CD14-positive monocyte (primary cell): ENCODE measurements at regions not wholly inside any gene's neighbourhood (a gene's known extent, or its start where the extent isn't known, plus 50 kb on each side); places are given as distances from the start of the nearest gene placed in this dataset.

ENCODE experiments used
- DNase-seq, 3 donors: peaks; one replicate each; pipeline ENCODE4 v3.0.0-alpha.2; 2011 to 2022
- H2AFZ ChIP-seq: 2 replicates; pipeline ENCODE4 v1.6.0; 2012; ENCODE audit warnings: mild to moderate bottlenecking, low read depth, low read length, inconsistent platforms; ENCODE audit not compliant: insufficient read depth, poor library complexity, severe bottlenecking
- H3K27ac ChIP-seq, 2 donors: 1 replicate in 1 of 2; 2 replicates in 1 of 2; pipeline ENCODE4 v1.5.1; 2012 to 2013; ENCODE audit warnings: low read length in 2 of 2, control low read depth in 1 of 2, inconsistent platforms in 1 of 2, low read depth in 1 of 2, mild to moderate bottlenecking in 1 of 2
- H3K27me3 ChIP-seq, 2 donors: one replicate each; pipeline versions ENCODE4 v1.6.0 to v1.6.1; 2011 to 2013; ENCODE audit warnings: low read length in 2 of 2; ENCODE audit not compliant: control insufficient read depth in 2 of 2, insufficient read depth in 2 of 2
- H3K36me3 ChIP-seq, 2 donors: replicated peaks in 1 of 2; 1 replicate in 1 of 2; 2 replicates in 1 of 2; pipeline versions ENCODE4 v1.5.1 to v1.6.1; 2012 to 2013; ENCODE audit warnings: low read length in 2 of 2, control low read depth in 1 of 2, inconsistent platforms in 1 of 2, mild to moderate bottlenecking in 1 of 2; ENCODE audit not compliant: insufficient read depth in 2 of 2, control insufficient read depth in 1 of 2
- H3K4me1 ChIP-seq, 2 donors: 1 replicate in 1 of 2; 2 replicates in 1 of 2; pipeline versions ENCODE4 v1.5.1 to v1.6.1; 2012 to 2013; ENCODE audit warnings: low read length in 2 of 2, control low read depth in 1 of 2, inconsistent platforms in 1 of 2, mild to moderate bottlenecking in 1 of 2, moderate library complexity in 1 of 2; ENCODE audit not compliant: insufficient read depth in 2 of 2, control insufficient read depth in 1 of 2
- H3K4me2 ChIP-seq: replicated peaks from 2 replicates; pipeline ENCODE3; 2012; ENCODE audit warnings: low read length, moderate library complexity, mild to moderate bottlenecking; ENCODE audit not compliant: poor library complexity, severe bottlenecking; ENCODE audit errors: extremely low read depth
- H3K4me3 ChIP-seq, 3 experiments: fragments of 200-600 bp in 1 of 3; sonication (generic) in 1 of 3; replicated peaks in 1 of 3; 1 replicate in 2 of 3; 2 replicates in 1 of 3; pipeline ENCODE4 v1.5.1; 2011 to 2013; ENCODE audit warnings: low read length in 3 of 3, mild to moderate bottlenecking in 3 of 3, control low read depth in 2 of 3, low read depth in 2 of 3, inconsistent platforms in 1 of 3, moderate library complexity in 1 of 3
- H3K79me2 ChIP-seq: 2 replicates; pipeline ENCODE4 v1.6.0; 2012; ENCODE audit warnings: mild to moderate bottlenecking, control low read depth, inconsistent platforms, low read length, moderate library complexity; ENCODE audit not compliant: insufficient read depth
- H3K9ac ChIP-seq: 2 replicates; pipeline ENCODE4 v1.6.0; 2017; ENCODE audit warnings: low read length, mild to moderate bottlenecking; ENCODE audit not compliant: insufficient read depth, poor library complexity, severe bottlenecking
- H3K9me3 ChIP-seq, 2 donors: replicated peaks in 1 of 2; 1 replicate in 1 of 2; 2 replicates in 1 of 2; pipeline versions ENCODE4 v1.5.1 to v1.6.1; 2012 to 2013; ENCODE audit warnings: low read length in 2 of 2, control low read depth in 1 of 2; ENCODE audit not compliant: control insufficient read depth in 1 of 2, insufficient read depth in 1 of 2
- H4K20me1 ChIP-seq: 2 replicates; pipeline ENCODE4 v1.6.0; 2012; ENCODE audit warnings: mild to moderate bottlenecking, low read length, control low read depth, moderate library complexity; ENCODE audit not compliant: insufficient read depth
- H3K27ac Mint-ChIP-seq, 7 donors: one replicate each; pipeline ENCODE4 v1.8.0; 2020; ENCODE audit warnings: mild to moderate bottlenecking in 7 of 7, mixed read lengths in 7 of 7, moderate library complexity in 6 of 7, inconsistent platforms in 2 of 7
- H3K27me3 Mint-ChIP-seq, 3 donors: one replicate each; pipeline ENCODE4 v1.8.0; 2021 to 2022; ENCODE audit warnings: low read depth in 3 of 3, mild to moderate bottlenecking in 3 of 3, mixed read lengths in 3 of 3, moderate library complexity in 3 of 3, inconsistent platforms in 1 of 3
- H3K36me3 Mint-ChIP-seq, 2 donors: one replicate each; pipeline ENCODE4 v1.8.0; 2020; ENCODE audit warnings: mixed read lengths in 2 of 2, inconsistent platforms in 1 of 2, mild to moderate bottlenecking in 1 of 2
- H3K4me1 Mint-ChIP-seq: one replicate; pipeline ENCODE4 v1.8.0; 2020; ENCODE audit warnings: mild to moderate bottlenecking, mixed read lengths
- H3K4me3 Mint-ChIP-seq, 2 donors: one replicate each; pipeline ENCODE4 v1.8.0; 2020; ENCODE audit warnings: mild to moderate bottlenecking in 2 of 2, mixed read lengths in 2 of 2, moderate library complexity in 1 of 2
- H3K9me3 Mint-ChIP-seq, 7 donors: one replicate each; pipeline ENCODE4 v1.8.0; 2020 to 2022; ENCODE audit warnings: mixed read lengths in 7 of 7, mild to moderate bottlenecking in 6 of 7, moderate library complexity in 6 of 7, inconsistent platforms in 2 of 7
- CTCF ChIP-seq: fragments of 200-600 bp; IDR thresholded peaks from one replicate; pipeline ENCODE4 v1.8.0; 2022; ENCODE audit warnings: antibody characterized with exemption, mild to moderate bottlenecking
- WGBS: methylation state at CpG from one replicate; pipeline ENCODE4 v1.1.5; 2013; ENCODE audit warnings: missing lambda C conversion rate; ENCODE audit not compliant: insufficient coverage; 5-methylcytosine and 5-hydroxymethylcytosine counted together
- intact Hi-C, 2 donors: fragments of 100-400 bp; cut with micrococcal nuclease; formaldehyde crosslinking; loops; one replicate each; pipeline versions ENCODE4 v1.15.0 to v1.15.1; 2023

- DNase-seq = no peak
- Histone ChIP-seq H3K27me3 (no peaks in the 10 kb centered on the region), H3K4me1 (no peaks in the 10 kb centered on the region), H3K9me3 (no peaks in the 10 kb centered on the region), H3K9ac (no peak overlapping the region), H4K20me1 (no peaks in the 10 kb centered on the region), H3K36me3 (no peaks in the 10 kb centered on the region), H3K79me2 (no peaks in the 10 kb centered on the region), H3K4me3 (no peak overlapping the region), H3K4me2 (no peak overlapping the region), H2AFZ (no peak overlapping the region), H3K27ac (no peak overlapping the region)
- Mint-ChIP-seq H3K27ac (no peak overlapping the region), H3K27me3 (no peaks in the 10 kb centered on the region), H3K4me1 (no peaks in the 10 kb centered on the region), H3K9me3 (peaks cover 4 to 12% (median 6%) of the 10 kb centered on the region in 7 donors), H3K36me3 (no peaks in the 10 kb centered on the region), H3K4me3 (no peak overlapping the region)
- TF ChIP-seq CTCF = no peak
- 100% methylated on average over 1 of the region's 2 CpGs for WGBS
- intact Hi-C loops = no loop called here
These were observed 62.0 kb upstream of the STARD4 start for GRCh38 chr5:111574311-111574710.

GRCh38 chr5:111572561-111572960 lies 60.2 kb upstream of the STARD4 start:
- Mint-ChIP-seq H3K4me1 (no peaks in the 10 kb centered on the region), H3K9me3 (peaks cover 0 to 12% (median 4%) of the 10 kb centered on the region in 7 donors), H3K4me3 (no peak overlapping the region), H3K27me3 (no peaks in the 10 kb centered on the region), H3K36me3 (no peaks in the 10 kb centered on the region), H3K27ac (no peak overlapping the region)
- H3K9ac ChIP-seq = no peak overlapping the region
- no peak for TF ChIP-seq CTCF
- H3K9me3 ChIP-seq = no peaks in the 10 kb centered on the region
- no peak overlapping the region for H3K4me2 ChIP-seq
- H3K4me3 ChIP-seq = no peak overlapping the region
- no peaks in the 10 kb centered on the region for H3K27me3 ChIP-seq
- H3K79me2 ChIP-seq = no peaks in the 10 kb centered on the region
- intact Hi-C loops = no loop called here
- 100% methylated on average over 3 of the region's 5 CpGs for WGBS
- no peaks in the 10 kb centered on the region for H4K20me1 ChIP-seq
- H3K36me3 ChIP-seq = no peaks in the 10 kb centered on the region
- H3K4me1 ChIP-seq = no peaks in the 10 kb centered on the region
- no peak overlapping the region for H3K27ac ChIP-seq
- no peak for DNase-seq
- H2AFZ ChIP-seq = no peak overlapping the region
